Ishikawa (cell line): ENCODE measurements at regions not wholly inside any gene's neighbourhood (a gene's known extent, or its start where the extent isn't known, plus 50 kb on each side); places are given as distances from the start of the nearest gene placed in this dataset.

Experiments used
- CREB1 ChIP-seq: IDR thresholded peaks from 2 replicates; pipeline ENCODE4 v1.6.1; 2012; ENCODE audit warnings: low read depth
- EP300 ChIP-seq: IDR thresholded peaks from 2 replicates; pipeline ENCODE4 v1.6.1; 2012; ENCODE audit warnings: borderline replicate concordance
- FOXM1 ChIP-seq: IDR thresholded peaks from 2 replicates; pipeline ENCODE4 v1.6.1; 2012; ENCODE audit warnings: low read depth, borderline replicate concordance
- MAX ChIP-seq: IDR thresholded peaks from 2 replicates; pipeline ENCODE4 v1.6.1; 2012
- RAD21 ChIP-seq: IDR thresholded peaks from 2 replicates; pipeline ENCODE4 v1.6.1; 2012; ENCODE audit warnings: low read depth
- REST ChIP-seq: IDR thresholded peaks from 2 replicates; pipeline ENCODE4 v1.6.1; 2012; ENCODE audit warnings: low read depth, mild to moderate bottlenecking
- TAF1 ChIP-seq: IDR thresholded peaks from 2 replicates; pipeline ENCODE4 v1.6.1; 2012; ENCODE audit warnings: low read depth, mild to moderate bottlenecking
- YY1 ChIP-seq: IDR thresholded peaks from 2 replicates; pipeline ENCODE4 v1.6.1; 2012; ENCODE audit warnings: low read depth
- ZBTB7A ChIP-seq: IDR thresholded peaks from 2 replicates; pipeline ENCODE4 v1.6.1; 2012; ENCODE audit warnings: low read depth

GRCh38 chr18:73945130-73945792 is 202.4 kb downstream of the FBXO15 start:
- TF ChIP-seq REST: no peak
- no peak for TF ChIP-seq RAD21
- no peak for TF ChIP-seq MAX
- TF ChIP-seq CREB1: no peak
- TF ChIP-seq EP300: no peak
- no peak for TF ChIP-seq YY1
- TF ChIP-seq TAF1: no peak
- TF ChIP-seq FOXM1: no peak
- TF ChIP-seq ZBTB7A: no peak
